HG03521 (cell line): ENCODE measurements at regions not wholly inside any gene's neighbourhood (a gene's known extent, or its start where the extent isn't known, plus 50 kb on each side); places are given as distances from the start of the nearest gene placed in this dataset.

ENCODE experiments used
- ATAC-seq: cut with Tn5 transposase; IDR thresholded peaks from one replicate; pipeline ENCODE4 v1.9.1; 2021; ENCODE audit warnings: mild to moderate bottlenecking, moderate library complexity; ENCODE audit not compliant: unreplicated experiment

DNA sequence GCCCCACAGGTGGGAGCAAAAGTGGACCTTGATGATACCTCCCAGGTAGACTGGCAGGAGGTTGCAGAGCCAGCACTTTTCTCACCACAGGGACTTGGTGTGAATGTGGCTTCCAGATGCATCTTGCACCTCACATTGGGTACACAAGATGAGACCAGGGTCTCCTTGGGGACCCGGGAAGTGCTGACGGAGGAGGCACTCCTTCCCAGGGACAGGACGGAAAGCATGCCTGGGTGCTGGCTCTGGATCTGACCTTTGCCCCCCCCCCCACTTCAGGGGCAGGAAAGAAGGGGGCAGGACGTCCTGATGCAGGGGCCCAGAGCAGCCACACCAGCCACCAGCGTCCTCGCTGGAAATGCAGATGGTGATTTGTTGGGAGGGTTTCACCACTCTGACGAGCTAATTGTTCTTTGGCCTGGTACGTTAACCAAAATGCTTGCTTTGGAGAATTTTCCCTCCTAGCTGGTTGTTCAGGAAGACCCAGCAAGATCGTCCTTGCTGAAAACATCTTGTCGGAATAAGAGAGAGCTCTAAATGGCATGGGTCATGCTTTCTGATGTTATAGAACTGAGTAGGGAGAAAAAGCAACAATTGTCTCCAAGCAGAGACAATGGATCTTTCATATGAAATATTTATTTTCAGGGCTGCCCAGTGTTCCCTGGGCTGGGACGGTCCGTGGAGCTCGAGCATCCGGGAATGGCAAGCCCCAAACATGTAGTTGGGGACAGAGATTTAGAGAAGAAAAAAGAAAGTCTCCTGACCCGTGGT, 74.4 kb upstream of the PPARA start:
- no peak for ATAC-seq

GRCh38 chr22:46076651-46077339, 73.5 kb upstream of the PPARA start:
- ATAC-seq, result no peak

DNA sequence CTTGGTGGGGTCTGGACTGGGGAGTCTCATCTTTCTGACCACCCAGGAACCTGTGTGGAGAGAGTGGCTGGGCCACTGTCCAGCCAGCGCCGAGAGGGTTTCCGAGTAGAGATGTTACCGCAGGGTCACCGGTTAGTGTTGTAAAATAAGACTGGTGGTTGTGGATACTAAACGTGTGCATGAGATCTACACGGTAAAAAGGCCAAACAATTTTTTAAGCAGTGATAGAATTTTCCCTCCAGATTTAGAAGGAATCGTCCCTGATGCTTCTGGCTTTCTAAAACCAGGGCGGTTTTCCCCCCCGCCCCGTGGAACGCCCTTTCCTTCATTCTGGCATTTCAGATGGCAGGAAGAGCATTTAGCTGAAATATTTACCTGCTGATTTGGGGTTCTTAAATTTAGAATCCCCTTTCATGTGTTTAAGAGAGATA, 72.6 kb upstream of the PPARA start:
- no peak for ATAC-seq

GRCh38 chr22:46078241-46079092, 71.9 kb upstream of the PPARA start:
- no peak for ATAC-seq

- no peak for ATAC-seq
These were observed 71.0 kb upstream of the PPARA start for GRCh38 chr22:46079093-46079860.

- ATAC-seq, result no peak
These were observed 70.2 kb upstream of the PPARA start for GRCh38 chr22:46079861-46080821.

- no peak for ATAC-seq
These were observed 69.1 kb upstream of the PPARA start for GRCh38 chr22:46081036-46081830.

DNA sequence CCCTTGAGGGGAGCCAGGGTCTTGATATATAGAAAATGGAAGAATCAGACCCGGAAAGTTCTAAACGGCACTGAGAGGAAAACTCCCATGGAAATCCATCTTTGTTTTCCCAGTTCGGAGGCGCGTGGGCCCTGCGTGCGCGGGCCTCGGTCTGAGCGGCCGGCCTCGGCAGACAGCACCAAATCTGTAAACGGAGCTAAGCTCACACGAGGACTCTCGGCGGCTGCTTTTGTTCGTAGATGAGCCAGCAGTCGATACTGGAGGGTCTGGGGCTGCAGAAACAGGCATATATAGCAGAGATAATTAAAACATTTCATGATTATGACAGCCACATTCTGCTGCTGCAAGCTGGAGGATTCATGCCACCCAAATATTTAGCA, 68.5 kb upstream of the PPARA start:
- no peak for ATAC-seq

GRCh38 chr22:46082633-46083032, 67.7 kb upstream of the PPARA start:
- ATAC-seq, result no peak

GRCh38 chr22:46083383-46084350, 66.7 kb upstream of the PPARA start:
- ATAC-seq, result no peak

GRCh38 chr22:46084376-46084775, 66.0 kb upstream of the PPARA start:
- no peak for ATAC-seq

- ATAC-seq, result no peak
These were observed 65.1 kb upstream of the PPARA start for GRCh38 chr22:46084943-46085827.

- no peak for ATAC-seq
These were observed 64.3 kb upstream of the PPARA start for GRCh38 chr22:46085828-46086576.

DNA sequence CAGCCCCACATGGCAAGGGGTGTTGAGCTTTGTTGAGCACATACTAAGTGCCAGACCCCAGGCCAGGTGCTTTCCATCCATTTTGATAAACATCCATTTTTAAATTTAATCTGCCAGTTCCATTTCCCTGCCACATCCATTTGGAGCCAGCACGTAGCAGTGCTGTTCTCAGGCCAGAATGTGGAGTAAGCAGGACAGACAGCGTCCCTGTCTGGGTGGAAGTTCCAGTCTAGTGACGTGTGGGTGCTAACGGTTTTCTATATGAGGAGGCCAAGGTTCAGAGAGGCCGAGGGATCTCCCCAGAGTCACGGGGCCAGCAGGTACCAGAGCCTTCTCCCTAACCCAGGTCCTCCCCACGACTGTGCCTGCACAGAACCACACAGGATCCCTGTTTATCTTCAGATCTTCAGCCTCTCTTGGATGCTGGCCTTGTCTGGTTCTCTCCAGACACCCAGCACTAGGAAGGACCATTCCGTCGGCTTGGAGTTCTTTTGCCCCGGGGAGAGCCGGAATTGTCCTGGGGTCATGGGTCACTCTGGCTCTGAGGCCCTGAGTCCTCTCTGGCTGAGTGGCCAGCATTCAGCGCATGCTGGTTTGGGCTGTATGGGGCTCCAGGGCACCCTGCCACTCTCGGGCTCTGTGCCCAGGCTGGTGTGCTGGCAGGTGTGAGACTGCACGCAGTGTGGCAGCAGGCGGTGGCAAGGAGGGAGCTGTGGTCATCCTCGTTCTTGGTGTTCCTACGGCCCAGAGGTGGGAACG, 63.6 kb upstream of the PPARA start:
- no peak for ATAC-seq

GRCh38 chr22:46087336-46087690, 63.0 kb upstream of the PPARA start:
- ATAC-seq, result no peak
